ENCODE measurements at regions not wholly inside any gene's neighbourhood (a gene's known extent, or its start where the extent isn't known, plus 50 kb on each side); places are given as distances from the start of the nearest gene placed in this dataset.
A peak's percentile ranks its signal among the peaks of the same experiment; 100 is the strongest.
"Not testable (repeated sequence)": the region's sequence is repeated elsewhere in the genome, so short reads cannot be mapped to it uniquely, and the experiment has no call there.

DNA sequence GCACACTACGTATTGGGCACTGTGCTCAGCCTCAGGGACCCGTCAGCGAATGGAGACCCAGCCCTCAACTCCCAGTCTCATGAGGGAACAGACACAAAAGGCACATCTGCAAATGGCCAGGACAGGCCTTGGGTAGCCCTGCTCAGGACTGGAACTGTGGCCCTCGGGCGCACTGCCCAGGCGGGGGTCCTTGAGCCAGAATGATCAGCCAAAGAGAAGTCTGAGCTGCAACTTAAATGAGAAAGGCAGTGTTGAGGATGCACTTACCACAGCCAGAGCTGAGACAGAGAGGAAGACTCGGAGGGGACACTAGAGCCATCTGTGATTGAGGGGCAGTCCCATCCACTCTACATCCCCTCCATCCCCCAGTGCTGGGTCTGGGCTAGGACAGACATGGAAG is 117.3 kb downstream of the C16orf95 start:
- in situ Hi-C loops (cut with MboI; ENCODE audit: low sequenced_read_pairs): no loop called here

DNA sequence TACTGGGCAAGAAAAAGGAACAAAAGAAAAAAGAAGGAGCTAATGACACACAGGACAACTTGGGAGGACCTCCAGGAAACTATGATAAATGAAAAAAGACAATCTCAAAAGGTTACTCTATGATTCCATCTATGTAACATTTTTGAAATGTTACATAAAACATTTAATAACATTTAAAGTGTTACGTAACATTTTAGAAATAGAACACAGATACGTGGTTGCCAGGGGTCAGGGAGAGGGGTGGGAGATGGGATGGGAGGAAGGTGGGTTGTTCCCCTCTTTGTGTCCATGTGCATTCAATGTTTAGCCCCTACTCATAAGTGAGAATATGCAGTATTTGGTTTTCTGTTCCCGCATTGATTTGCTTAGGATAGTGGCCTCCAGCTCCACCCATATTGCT is 116.6 kb downstream of the C16orf95 start:
- no peak for DNase-seq (ENCODE audit: low spot score in 2 of 2)
- Histone ChIP-seq H3K4me1 (no peaks in the 10 kb centered on the region), H3K36me3 (replicated peaks) (no peaks in the 10 kb centered on the region), H3K4me3 (no peak overlapping the region), H3K9me3 (no peaks in the 10 kb centered on the region), H3K27me3 (ENCODE audit: low read depth) (no peaks in the 10 kb centered on the region)
- in situ Hi-C loops (cut with MboI; ENCODE audit: low sequenced_read_pairs): no loop called here

More for the DNA sequence above, 117.3 kb downstream of the C16orf95 start:
- Histone ChIP-seq H3K27me3 (ENCODE audit: low read depth) (no peaks in the 10 kb centered on the region), H3K9me3 (no peaks in the 10 kb centered on the region), H3K4me1 (no peaks in the 10 kb centered on the region), H3K4me3 (no peak overlapping the region), H3K36me3 (replicated peaks) (no peaks in the 10 kb centered on the region)
- no peak for DNase-seq (ENCODE audit: low spot score in 2 of 2)

GRCh38 chr16:87201052-87201451 is 116.1 kb downstream of the C16orf95 start:
- H3K36me3 ChIP-seq (replicated peaks): no peaks in the 10 kb centered on the region
- DNase-seq (ENCODE audit: low spot score in 2 of 2): no peak
- no peaks in the 10 kb centered on the region for H3K4me1 ChIP-seq
- in situ Hi-C loops (cut with MboI; ENCODE audit: low sequenced_read_pairs): no loop called here
- H3K9me3 ChIP-seq: no peaks in the 10 kb centered on the region
- no peaks in the 10 kb centered on the region for H3K27me3 ChIP-seq (ENCODE audit: low read depth)
- no peak overlapping the region for H3K4me3 ChIP-seq

- in situ Hi-C loops (cut with MboI; ENCODE audit: low sequenced_read_pairs): no loop called here
- DNase-seq (ENCODE audit: low spot score in 2 of 2): no peak
- no peaks in the 10 kb centered on the region for H3K4me1 ChIP-seq
Measured at GRCh38 chr16:87201790-87202189, 115.4 kb downstream of the C16orf95 start.

GRCh38 chr16:87202346-87202745 is 114.8 kb downstream of the C16orf95 start:
- no peak for DNase-seq (ENCODE audit: low spot score in 2 of 2)
- Histone ChIP-seq H3K9me3 (no peaks in the 10 kb centered on the region), H3K27me3 (ENCODE audit: low read depth) (no peaks in the 10 kb centered on the region), H3K4me3 (no peak overlapping the region), H3K36me3 (replicated peaks) (no peaks in the 10 kb centered on the region), H3K4me1 (no peaks in the 10 kb centered on the region)
- in situ Hi-C loops (cut with MboI; ENCODE audit: low sequenced_read_pairs): no loop called here

More at GRCh38 chr16:87201790-87202189, 115.4 kb downstream of the C16orf95 start:
- H3K4me3 ChIP-seq: no peak overlapping the region
- H3K27me3 ChIP-seq (ENCODE audit: low read depth): no peaks in the 10 kb centered on the region
- no peaks in the 10 kb centered on the region for H3K9me3 ChIP-seq
- H3K36me3 ChIP-seq (replicated peaks): no peaks in the 10 kb centered on the region

GRCh38 chr16:87203060-87203656 is 114.0 kb downstream of the C16orf95 start:
- H3K36me3 ChIP-seq (replicated peaks): no peaks in the 10 kb centered on the region
- in situ Hi-C loops (cut with MboI; ENCODE audit: low sequenced_read_pairs): no loop called here
- DNase-seq (ENCODE audit: low spot score in 2 of 2): peak; percentile 54 to 86
- no peaks in the 10 kb centered on the region for H3K9me3 ChIP-seq
- no peaks in the 10 kb centered on the region for H3K4me1 ChIP-seq
- H3K27me3 ChIP-seq (ENCODE audit: low read depth): no peaks in the 10 kb centered on the region
- H3K4me3 ChIP-seq: no peak overlapping the region

- H3K4me3 ChIP-seq: no peak overlapping the region
- no peak for DNase-seq (ENCODE audit: low spot score in 2 of 2)
- H3K36me3 ChIP-seq (replicated peaks): no peaks in the 10 kb centered on the region
- H3K4me1 ChIP-seq: no peaks in the 10 kb centered on the region
- in situ Hi-C loops (cut with MboI; ENCODE audit: low sequenced_read_pairs): no loop called here
- no peaks in the 10 kb centered on the region for H3K27me3 ChIP-seq (ENCODE audit: low read depth)
- H3K9me3 ChIP-seq: no peaks in the 10 kb centered on the region
Measured at GRCh38 chr16:87206646-87207451, 110.3 kb downstream of the C16orf95 start.

DNA sequence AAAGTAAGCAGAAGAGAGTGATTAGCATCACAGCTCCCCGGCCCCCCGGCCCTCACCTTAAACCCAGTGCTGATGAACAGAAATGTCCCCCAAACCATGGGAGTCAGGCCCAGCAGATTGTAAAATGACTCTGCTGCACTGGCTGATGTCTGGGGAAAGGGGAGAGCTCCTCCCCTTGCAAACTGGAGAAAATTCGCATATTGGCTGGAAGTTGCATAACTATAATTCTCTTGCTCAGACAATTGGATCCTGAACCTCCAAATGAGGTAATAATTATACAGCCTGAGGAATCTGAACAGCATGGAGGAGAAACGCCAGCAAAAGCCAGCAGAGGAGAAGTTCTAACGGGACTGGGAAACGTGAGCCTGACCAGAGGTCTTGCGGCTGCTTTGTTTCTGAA is 109.7 kb downstream of the C16orf95 start:
- no peaks in the 10 kb centered on the region for H3K9me3 ChIP-seq
- H3K4me3 ChIP-seq: no peak overlapping the region
- no peaks in the 10 kb centered on the region for H3K36me3 ChIP-seq (replicated peaks)
- in situ Hi-C loops (cut with MboI; ENCODE audit: low sequenced_read_pairs): no loop called here
- no peaks in the 10 kb centered on the region for H3K27me3 ChIP-seq (ENCODE audit: low read depth)
- H3K4me1 ChIP-seq: no peaks in the 10 kb centered on the region
- DNase-seq (ENCODE audit: low spot score in 2 of 2): no peak

DNA sequence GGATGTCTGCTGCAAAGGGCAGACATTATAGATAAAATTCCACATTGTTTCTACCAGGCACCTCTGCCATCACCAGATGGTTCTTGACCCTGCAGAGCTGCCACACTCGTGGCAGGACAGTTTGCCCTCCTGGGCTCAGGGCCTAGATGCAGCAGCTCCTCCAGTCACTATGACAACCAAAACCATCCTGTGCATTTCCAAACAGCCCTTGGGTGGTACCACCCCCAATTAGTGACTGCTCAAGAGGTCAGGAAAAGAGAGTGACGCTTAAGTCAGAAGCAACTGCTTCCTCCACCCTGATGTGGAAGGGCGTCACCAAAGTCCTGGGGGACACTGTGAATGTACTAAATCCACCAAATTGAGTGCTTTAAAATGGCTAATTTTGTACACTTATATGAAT is 109.2 kb downstream of the C16orf95 start:
- no peak for DNase-seq (ENCODE audit: low spot score in 2 of 2)
- Histone ChIP-seq H3K4me1 (no peaks in the 10 kb centered on the region), H3K9me3 (no peaks in the 10 kb centered on the region), H3K4me3 (no peak overlapping the region), H3K36me3 (replicated peaks) (no peaks in the 10 kb centered on the region), H3K27me3 (ENCODE audit: low read depth) (no peaks in the 10 kb centered on the region)
- in situ Hi-C loops (cut with MboI; ENCODE audit: low sequenced_read_pairs): no loop called here

- DNase-seq (ENCODE audit: low spot score in 2 of 2); H3K4me3 ChIP-seq; H3K9me3 ChIP-seq; H3K27me3 ChIP-seq (ENCODE audit: low read depth); in situ Hi-C loops (cut with MboI; ENCODE audit: low sequenced_read_pairs); H3K4me1 ChIP-seq; H3K36me3 ChIP-seq (replicated peaks): not testable (repeated sequence)
Measured at GRCh38 chr16:87208968-87209367, 108.2 kb downstream of the C16orf95 start.

- Histone ChIP-seq H3K9me3 (no peaks in the 10 kb centered on the region), H3K4me1 (no peaks in the 10 kb centered on the region), H3K4me3 (no peak overlapping the region), H3K36me3 (replicated peaks) (no peaks in the 10 kb centered on the region), H3K27me3 (ENCODE audit: low read depth) (no peaks in the 10 kb centered on the region)
- in situ Hi-C loops (cut with MboI; ENCODE audit: low sequenced_read_pairs): no loop called here
- no peak for DNase-seq (ENCODE audit: low spot score in 2 of 2)
Measured at GRCh38 chr16:87209808-87210512, 107.2 kb downstream of the C16orf95 start.

DNA sequence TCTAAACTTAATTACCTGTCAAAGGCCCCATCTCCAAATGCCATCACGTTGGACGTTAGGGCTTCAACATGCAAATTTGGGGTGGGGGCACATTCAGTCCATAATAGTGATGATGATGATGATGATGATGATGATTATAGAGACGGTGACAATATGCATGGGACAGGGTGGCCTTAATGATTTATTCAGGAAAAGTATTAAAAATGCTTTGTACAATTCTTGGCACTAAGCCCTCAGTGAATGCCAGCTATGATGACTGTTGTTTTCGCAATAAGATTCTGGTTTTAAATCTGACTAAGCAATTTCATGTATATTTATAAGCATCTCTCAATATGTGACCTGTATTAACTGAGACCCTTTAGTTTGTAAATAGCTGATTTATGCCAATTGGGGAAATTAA is 106.3 kb downstream of the C16orf95 start:
- Histone ChIP-seq H3K4me3 (no peak overlapping the region), H3K4me1 (no peaks in the 10 kb centered on the region)

DNA sequence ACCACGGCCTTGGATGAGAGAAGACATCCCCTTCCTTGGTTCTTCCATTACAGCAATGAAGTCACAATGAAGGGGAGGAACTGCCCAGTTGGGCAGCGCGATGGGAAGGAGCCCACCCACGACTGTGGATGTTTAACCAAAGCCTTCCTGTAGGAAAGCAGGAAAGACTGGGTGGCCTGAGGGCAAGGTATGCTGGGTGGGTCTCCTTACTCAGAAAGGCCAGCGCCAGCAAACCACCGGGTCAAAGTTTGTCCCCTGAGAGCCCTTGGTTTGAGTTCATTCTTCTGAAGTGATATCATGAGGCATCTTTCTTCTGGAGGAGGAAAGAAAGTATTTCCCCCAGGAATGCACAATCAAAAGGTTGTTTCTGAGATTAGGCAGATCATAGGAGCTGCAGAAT is 105.2 kb downstream of the C16orf95 start:
- no peaks in the 10 kb centered on the region for H3K27me3 ChIP-seq (ENCODE audit: low read depth)
- no peaks in the 10 kb centered on the region for H3K36me3 ChIP-seq (replicated peaks)
- H3K4me1 ChIP-seq: no peaks in the 10 kb centered on the region
- no peaks in the 10 kb centered on the region for H3K9me3 ChIP-seq
- in situ Hi-C loops (cut with MboI; ENCODE audit: low sequenced_read_pairs): no loop called here
- DNase-seq (ENCODE audit: low spot score in 2 of 2): no peak
- no peak overlapping the region for H3K4me3 ChIP-seq

More for the DNA sequence above, 106.3 kb downstream of the C16orf95 start:
- in situ Hi-C loops (cut with MboI; ENCODE audit: low sequenced_read_pairs): no loop called here
- no peak for DNase-seq (ENCODE audit: low spot score in 2 of 2)
- Histone ChIP-seq H3K36me3 (replicated peaks) (no peaks in the 10 kb centered on the region), H3K9me3 (no peaks in the 10 kb centered on the region), H3K27me3 (ENCODE audit: low read depth) (no peaks in the 10 kb centered on the region)

DNA sequence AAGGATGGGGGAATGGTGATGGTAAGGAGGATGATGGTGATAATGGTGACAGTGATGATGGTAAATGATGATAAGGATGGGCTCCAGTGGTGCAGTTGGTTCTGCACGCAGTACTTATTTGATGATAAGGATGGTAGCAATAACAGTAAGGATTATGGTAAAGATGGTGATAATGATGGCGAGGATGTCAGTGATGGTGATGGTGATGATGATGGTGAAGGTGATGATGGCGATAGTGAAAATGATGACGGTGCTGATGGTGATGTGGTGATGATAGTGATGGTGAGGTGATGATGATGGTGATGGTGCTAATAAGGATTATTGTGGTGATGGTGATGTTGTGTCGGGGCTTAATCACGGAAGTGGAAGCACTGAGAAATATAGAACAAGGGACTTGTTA is 103.7 kb downstream of the C16orf95 start:
- Histone ChIP-seq H3K9me3 (no peaks in the 10 kb centered on the region), H3K4me3 (no peak overlapping the region), H3K36me3 (replicated peaks) (no peaks in the 10 kb centered on the region), H3K4me1 (no peaks in the 10 kb centered on the region), H3K27me3 (ENCODE audit: low read depth) (no peaks in the 10 kb centered on the region)
- in situ Hi-C loops (cut with MboI; ENCODE audit: low sequenced_read_pairs): no loop called here
- no peak for DNase-seq (ENCODE audit: low spot score in 2 of 2)
